OCI-LY1 (cell line): ENCODE measurements at regions not wholly inside any gene's neighbourhood (a gene's known extent, or its start where the extent isn't known, plus 50 kb on each side); places are given as distances from the start of the nearest gene placed in this dataset.

Source experiments
- H2AFZ ChIP-seq: fragments of 200-600 bp; sonication (generic), shearing (Covaris generic); 2 replicates; pipeline ENCODE4 v1.6.0; 2014; ENCODE audit warnings: antibody characterized with exemption, mild to moderate bottlenecking, low read length
- H3F3A ChIP-seq: fragments of 200-600 bp; sonication (generic), shearing (Covaris generic); 2 replicates; pipeline ENCODE4 v1.6.0; 2014; ENCODE audit warnings: mild to moderate bottlenecking, antibody characterized with exemption, low read length, moderate library complexity; ENCODE audit not compliant: insufficient read depth
- H3K27ac ChIP-seq: fragments of 200-600 bp; sonication (generic); 2 replicates; pipeline ENCODE4 v1.5.1; 2014; ENCODE audit warnings: low read length, mixed run types, mild to moderate bottlenecking, low read depth; ENCODE audit not compliant: poor library complexity, severe bottlenecking
- H3K27me3 ChIP-seq: fragments of 200-600 bp; sonication (generic); 2 replicates; pipeline ENCODE4 v1.6.0; 2014; ENCODE audit warnings: antibody characterized with exemption, mild to moderate bottlenecking, low read length, moderate library complexity; ENCODE audit not compliant: insufficient read depth
- H3K36me3 ChIP-seq: fragments of 200-600 bp; sonication (generic); 2 replicates; pipeline ENCODE4 v1.6.1; 2014; ENCODE audit warnings: mild to moderate bottlenecking, antibody characterized with exemption, low read length, moderate library complexity, mixed read lengths; ENCODE audit not compliant: insufficient read depth
- H3K4me1 ChIP-seq: fragments of 200-600 bp; sonication (generic); 2 replicates; pipeline ENCODE4 v1.5.1; 2014; ENCODE audit warnings: mild to moderate bottlenecking, low read length, moderate library complexity; ENCODE audit not compliant: insufficient read depth, severe bottlenecking
- H3K4me2 ChIP-seq: fragments of 200-600 bp; sonication (generic), shearing (Covaris generic); 2 replicates; pipeline ENCODE4 v1.6.1; 2014; ENCODE audit warnings: low read length
- H3K4me3 ChIP-seq: fragments of 200-600 bp; sonication (generic); 2 replicates; pipeline ENCODE4 v1.5.1; 2014; ENCODE audit warnings: low read length, low read depth, mild to moderate bottlenecking, mixed read lengths; ENCODE audit not compliant: poor library complexity, severe bottlenecking
- H3K79me2 ChIP-seq: fragments of 200-600 bp; shearing (Covaris generic); 2 replicates; pipeline ENCODE4 v1.6.1; 2016; ENCODE audit warnings: mixed run types, low read length, mixed read lengths; ENCODE audit not compliant: insufficient read depth
- H3K9ac ChIP-seq: fragments of 200-600 bp; sonication (generic), shearing (Covaris generic); 2 replicates; pipeline ENCODE4 v1.6.1; 2014; ENCODE audit warnings: mild to moderate bottlenecking, low read length, mixed read lengths
- H3K9me2 ChIP-seq: fragments of 200-600 bp; sonication (generic), shearing (Covaris generic); 2 replicates; pipeline ENCODE4 v1.6.1; 2014; ENCODE audit warnings: low read depth, mild to moderate bottlenecking, low read length, mixed read lengths
- H3K9me3 ChIP-seq: fragments of 200-600 bp; shearing (Covaris generic); 2 replicates; pipeline ENCODE4 v1.6.1; 2014; ENCODE audit warnings: low read length, mixed read lengths
- H4K20me1 ChIP-seq: fragments of 200-600 bp; sonication (generic), shearing (Covaris generic); 2 replicates; pipeline ENCODE4 v1.6.0; 2016; ENCODE audit warnings: mild to moderate bottlenecking, low read length; ENCODE audit not compliant: insufficient read depth
- CTCF ChIP-seq: fragments of 200-600 bp; sonication (generic), shearing (Covaris generic); IDR thresholded peaks from 2 replicates; pipeline ENCODE4 v1.5.1; 2017; ENCODE audit warnings: mild to moderate bottlenecking, antibody characterized with exemption, low read length, moderate library complexity, mixed read lengths
- EZH2 ChIP-seq: fragments of 200-600 bp; sonication (generic), shearing (Covaris generic); IDR thresholded peaks from 2 replicates; pipeline ENCODE4 v1.8.0; 2017; ENCODE audit warnings: borderline replicate concordance, mixed run types, mild to moderate bottlenecking, antibody characterized with exemption, low read length, moderate library complexity, mixed read lengths

GRCh38 chr7:118132764-118133163, 51.2 kb upstream of the LSM8 start:
- Histone ChIP-seq H3K9me2 (no peaks in the 10 kb centered on the region), H3K79me2 (no peaks in the 10 kb centered on the region), H3K4me3 (no peak overlapping the region), H2AFZ (no peak overlapping the region), H4K20me1 (no peaks in the 10 kb centered on the region), H3K36me3 (no peaks in the 10 kb centered on the region), H3K27ac (no peak overlapping the region), H3K4me2 (no peak overlapping the region), H3K27me3 (no peaks in the 10 kb centered on the region), H3K4me1 (no peaks in the 10 kb centered on the region), H3K9ac (no peak overlapping the region), H3K9me3 (no peaks in the 10 kb centered on the region), H3F3A (no peaks in the 10 kb centered on the region)
- no peak for TF ChIP-seq EZH2
- no peak for TF ChIP-seq CTCF
